Gastroesophageal sphincter (tissue), 4 donors: ENCODE measurements at regions not wholly inside any gene's neighbourhood (a gene's known extent, or its start where the extent isn't known, plus 50 kb on each side); places are given as distances from the start of the nearest gene placed in this dataset.

Source experiments
- ATAC-seq: fragments of 150-250 bp; one replicate; pipeline ENCODE4 v1.9.1; 2016; ENCODE audit warnings: mild to moderate bottlenecking, moderate library complexity
- H3K27ac ChIP-seq, 4 donors: fragments of 200-600 bp; sonication (generic) in 3 of 4; 1 replicate in 3 of 4; 2 replicates in 1 of 4; pipeline ENCODE4 v1.5.1; 2016 to 2019
- H3K27me3 ChIP-seq: fragments of 200-600 bp; sonication (generic); one replicate; pipeline ENCODE4 v1.5.1; 2019
- H3K36me3 ChIP-seq, 2 donors: fragments of 200-600 bp; sonication (generic); one replicate each; pipeline ENCODE4 v1.5.1; 2019; ENCODE audit warnings: control low read depth in 1 of 2
- H3K4me1 ChIP-seq, 3 donors: fragments of 200-600 bp; sonication (generic); 1 replicate in 2 of 3; 2 replicates in 1 of 3; pipeline ENCODE4 v1.5.1; 2016 to 2019; ENCODE audit warnings: control low read depth in 2 of 3
- H3K4me3 ChIP-seq, 2 donors: fragments of 200-600 bp; sonication (generic); one replicate each; pipeline ENCODE4 v1.5.1; 2019; ENCODE audit warnings: mild to moderate bottlenecking in 1 of 2, moderate library complexity in 1 of 2
- H3K9me3 ChIP-seq, 3 donors: fragments of 200-600 bp; sonication (generic); one replicate each; pipeline ENCODE4 v1.5.1; 2017 to 2019; ENCODE audit warnings: control low read depth in 2 of 3
- CTCF ChIP-seq, 4 experiments: fragments of 200-600 bp in 2 of 4; fragments of 450-650 bp in 2 of 4; sonication (generic) in 1 of 4; IDR thresholded peaks; one replicate each; pipeline ENCODE4 v1.5.1; 2017 to 2019; ENCODE audit warnings: antibody characterized with exemption in 4 of 4, mild to moderate bottlenecking in 2 of 4, moderate library complexity in 2 of 4
- EP300 ChIP-seq: sonication (generic); formaldehyde crosslinking; IDR thresholded peaks from one replicate; pipeline ENCODE4 v1.6.1; 2017; ENCODE audit warnings: antibody characterized with exemption, mild to moderate bottlenecking
- POLR2A ChIP-seq, 2 donors: fragments of 450-650 bp; IDR thresholded peaks; one replicate each; pipeline ENCODE4 v1.6.1; 2017; ENCODE audit warnings: antibody characterized with exemption in 2 of 2, mild to moderate bottlenecking in 2 of 2, moderate library complexity in 1 of 2
- POLR2AphosphoS5 ChIP-seq: sonication (generic); formaldehyde crosslinking; IDR thresholded peaks from one replicate; pipeline ENCODE4 v1.6.1; 2017; ENCODE audit warnings: antibody characterized with exemption
- WGBS, 2 donors: methylation state at CpG; one replicate each; pipeline ENCODE4 v1.1.5; 2018; ENCODE audit warnings: low coverage in 1 of 2; 5-methylcytosine and 5-hydroxymethylcytosine counted together

- Histone ChIP-seq H3K36me3 (no peaks in the 10 kb centered on the region), H3K27me3 (no peaks in the 10 kb centered on the region), H3K27ac (no peak overlapping the region)
These were observed 122.8 kb upstream of the MTNR1B start for GRCh38 chr11:92846491-92847125.

GRCh38 chr11:92848578-92848977 is 120.9 kb upstream of the MTNR1B start:
- Histone ChIP-seq H3K36me3 (no peaks in the 10 kb centered on the region), H3K9me3 (no peaks in the 10 kb centered on the region), H3K4me1 (peaks cover 0 to 12% (median 0%) of the 10 kb centered on the region in 3 donors), H3K4me3 (no peak overlapping the region), H3K27ac (no peak overlapping the region), H3K27me3 (no peaks in the 10 kb centered on the region)
- TF ChIP-seq POLR2A (IDR thresholded peaks at IDR 0.05) (no peak), POLR2AphosphoS5 (no peak), EP300 (no peak), CTCF (IDR thresholded peaks at IDR 0.05) (no peak)
- 86 to 96% methylated on average over 2 to 4 of the region's 4 CpGs for WGBS, 2 donors
- ATAC-seq, result no peak

More at GRCh38 chr11:92846491-92847125, 122.8 kb upstream of the MTNR1B start:
- no peak for ATAC-seq
- no peaks in the 10 kb centered on the region for H3K9me3 ChIP-seq
- no peak overlapping the region for H3K4me3 ChIP-seq
- H3K4me1 ChIP-seq, result no peaks in the 10 kb centered on the region
- TF ChIP-seq POLR2A (IDR thresholded peaks at IDR 0.05) (no peak), EP300 (no peak), CTCF (IDR thresholded peaks at IDR 0.05) (no peak), POLR2AphosphoS5 (no peak)

- TF ChIP-seq POLR2AphosphoS5, result no peak
- no peak for TF ChIP-seq EP300
- no peak for TF ChIP-seq CTCF (IDR thresholded peaks at IDR 0.05)
- TF ChIP-seq POLR2A (IDR thresholded peaks at IDR 0.05), result no peak
- H3K4me3 ChIP-seq, result no peak overlapping the region
- no peak for ATAC-seq
- WGBS, 2 donors, result 82 to 94% methylated on average over 4 of the region's 4 CpGs
- H3K4me1 ChIP-seq, result peaks cover 0 to 23% (median 0%) of the 10 kb centered on the region in 3 donors
- H3K27me3 ChIP-seq, result no peaks in the 10 kb centered on the region
- no peaks in the 10 kb centered on the region for H3K9me3 ChIP-seq
- no peaks in the 10 kb centered on the region for H3K36me3 ChIP-seq
- H3K27ac ChIP-seq, result no peak overlapping the region
These were observed 119.1 kb upstream of the MTNR1B start for GRCh38 chr11:92850296-92850826.

GRCh38 chr11:92852229-92852628 is 117.2 kb upstream of the MTNR1B start:
- no peaks in the 10 kb centered on the region for H3K36me3 ChIP-seq
- no peaks in the 10 kb centered on the region for H3K27me3 ChIP-seq
- no peak overlapping the region for H3K27ac ChIP-seq
- H3K4me3 ChIP-seq, result no peak overlapping the region
- no peak for ATAC-seq
- H3K9me3 ChIP-seq, result no peaks in the 10 kb centered on the region
- H3K4me1 ChIP-seq, result peaks cover 0 to 30% (median 0%) of the 10 kb centered on the region in 3 donors
- TF ChIP-seq CTCF (IDR thresholded peaks at IDR 0.05) (no peak), EP300 (no peak), POLR2A (IDR thresholded peaks at IDR 0.05) (no peak), POLR2AphosphoS5 (no peak)

GRCh38 chr11:92852946-92853345 is 116.5 kb upstream of the MTNR1B start:
- Histone ChIP-seq H3K27me3 (no peaks in the 10 kb centered on the region), H3K9me3 (no peaks in the 10 kb centered on the region), H3K27ac (no peak overlapping the region), H3K4me1 (peaks cover 0 to 30% (median 0%) of the 10 kb centered on the region in 3 donors), H3K4me3 (no peak overlapping the region), H3K36me3 (no peaks in the 10 kb centered on the region)
- no peak for ATAC-seq
- peak; percentile 57 for TF ChIP-seq POLR2AphosphoS5
- TF ChIP-seq EP300, result no peak
- 60% methylated on average over 1 of the region's 7 CpGs; no CpG with 5 or more reads in 1 of the 2 donors for WGBS, 2 donors
